ENCODE measurements at regions not wholly inside any gene's neighbourhood (a gene's known extent, or its start where the extent isn't known, plus 50 kb on each side); places are given as distances from the start of the nearest gene placed in this dataset.

DNA sequence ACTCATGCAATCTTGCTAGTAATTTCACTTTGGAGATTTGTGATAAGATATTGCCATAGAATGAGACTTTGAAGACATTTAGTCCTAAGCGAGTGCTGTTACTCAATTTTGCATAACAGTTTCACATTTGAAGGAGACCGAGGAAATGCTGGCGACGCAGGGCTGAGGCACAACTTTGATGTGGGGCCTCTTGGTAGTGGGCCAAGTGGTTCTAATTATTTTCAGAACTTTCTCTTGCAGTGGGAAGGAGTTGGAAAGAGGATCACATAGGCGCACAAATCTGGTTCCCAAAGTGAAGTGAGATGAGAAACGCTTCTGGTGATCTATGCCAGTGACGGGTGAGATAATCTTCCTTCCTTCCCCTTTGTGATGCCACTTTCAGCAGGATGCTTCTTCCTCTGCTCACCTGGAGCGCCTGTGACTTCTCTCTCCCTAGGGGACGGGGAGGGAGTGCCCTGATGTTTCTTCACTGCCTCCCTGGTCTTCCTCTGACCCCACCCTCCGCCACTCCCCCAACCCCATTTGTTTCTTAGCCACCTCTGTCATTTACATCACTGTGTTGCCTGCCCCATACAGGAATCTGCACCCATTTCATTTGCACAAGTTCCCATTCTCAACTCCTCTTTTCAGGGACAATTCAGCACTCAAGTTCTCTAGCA, 138.9 kb upstream of the MID1 start:
- no peaks in the 10 kb centered on the region for H3K9me3 ChIP-seq (ENCODE audit: low read depth)
- no peaks in the 10 kb centered on the region for H3K36me3 ChIP-seq
- no peak overlapping the region for H2AFZ ChIP-seq (replicated peaks)
- DNase-seq (ENCODE audit: low spot score) = no peak
- no peaks in the 10 kb centered on the region for H3K79me2 ChIP-seq (ENCODE audit: low read depth)
- TF ChIP-seq EZH2phosphoT487 (IDR thresholded peaks at IDR 0.05) (no peak), EZH2 (IDR thresholded peaks at IDR 0.05) (no peak), CTCF (IDR thresholded peaks at IDR 0.05) (no peak)
- no peaks in the 10 kb centered on the region for H3F3A ChIP-seq (ENCODE audit: low read depth)
- Mint-ChIP-seq H3K4me1 (peaks cover 38% of the 10 kb centered on the region), H3K36me3 (peaks cover 2% of the 10 kb centered on the region), H3K27ac (no peak overlapping the region), H3K27me3 (ENCODE audit: insufficient read depth, low read depth) (peaks cover 6% of the 10 kb centered on the region), H3K4me3 (no peak overlapping the region), H3K9me3 (peaks cover 7% of the 10 kb centered on the region)
- H3K4me1 ChIP-seq = peaks cover 17% of the 10 kb centered on the region
- H4K20me1 ChIP-seq (ENCODE audit: low read depth) = no peaks in the 10 kb centered on the region
- H3K9ac ChIP-seq = no peak overlapping the region
- no peak overlapping the region for H3K4me3 ChIP-seq
- no peak overlapping the region for H3K27ac ChIP-seq
- H3K27me3 ChIP-seq = no peaks in the 10 kb centered on the region
- H3K4me2 ChIP-seq = no peak overlapping the region

DNA sequence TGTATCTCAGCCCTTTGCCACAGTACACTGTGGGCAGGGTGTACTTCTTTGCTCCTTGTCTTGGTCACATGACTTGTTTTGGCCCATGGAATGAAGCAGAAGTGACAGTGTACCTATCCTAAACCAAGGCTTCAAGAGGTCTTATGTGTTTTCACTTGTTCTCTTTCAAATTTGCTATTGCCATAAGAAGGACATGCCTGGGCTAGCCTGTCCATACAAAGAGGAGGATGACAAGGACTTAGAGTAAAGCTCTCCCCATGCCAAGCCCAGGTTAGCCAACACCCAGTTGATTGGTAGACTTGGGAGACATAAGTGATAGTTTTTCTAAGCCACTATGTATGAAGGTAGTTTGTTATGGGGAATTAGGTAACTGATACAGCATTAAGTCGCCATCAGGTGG, 141.1 kb upstream of the MID1 start:
- Mint-ChIP-seq H3K27me3 (ENCODE audit: insufficient read depth, low read depth) (peaks cover 4% of the 10 kb centered on the region), H3K9me3 (peaks cover 12% of the 10 kb centered on the region), H3K4me3 (no peak overlapping the region), H3K36me3 (peaks cover 4% of the 10 kb centered on the region), H3K27ac (no peak overlapping the region), H3K4me1 (peaks cover 18% of the 10 kb centered on the region)
- Histone ChIP-seq H4K20me1 (ENCODE audit: low read depth) (no peaks in the 10 kb centered on the region), H3K4me1 (no peaks in the 10 kb centered on the region), H3F3A (ENCODE audit: low read depth) (no peaks in the 10 kb centered on the region), H3K27ac (no peak overlapping the region), H3K4me2 (no peak overlapping the region), H3K4me3 (no peak overlapping the region), H3K9ac (no peak overlapping the region), H3K79me2 (ENCODE audit: low read depth) (no peaks in the 10 kb centered on the region), H2AFZ (replicated peaks) (no peak overlapping the region), H3K27me3 (no peaks in the 10 kb centered on the region), H3K36me3 (no peaks in the 10 kb centered on the region), H3K9me3 (ENCODE audit: low read depth) (no peaks in the 10 kb centered on the region)
- TF ChIP-seq EZH2 (IDR thresholded peaks at IDR 0.05) = no peak
- TF ChIP-seq EZH2phosphoT487 (IDR thresholded peaks at IDR 0.05) = no peak
- TF ChIP-seq CTCF (IDR thresholded peaks at IDR 0.05) = no peak
- no peak for DNase-seq (ENCODE audit: low spot score)

DNA sequence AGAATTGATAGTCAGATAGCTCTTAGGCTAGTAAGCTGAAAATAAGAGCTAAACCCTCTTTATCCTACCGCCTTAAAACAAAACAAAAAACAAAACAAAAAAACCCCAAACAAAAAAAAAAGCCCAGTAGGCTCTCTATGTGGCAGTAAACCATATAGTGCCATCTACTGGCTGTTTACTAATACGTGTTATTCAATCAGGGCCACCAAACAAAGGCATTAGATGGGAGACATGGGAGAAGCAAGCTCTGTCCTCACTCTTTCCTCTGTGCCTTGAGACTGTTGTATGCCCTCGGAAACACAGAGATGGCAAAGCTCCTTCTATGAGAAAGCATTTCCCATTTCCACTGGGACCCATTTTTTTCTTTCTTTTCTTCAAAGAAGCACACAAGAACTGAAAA, 148.8 kb upstream of the MID1 start:
- H3K4me1 Mint-ChIP-seq = peaks cover 22% of the 10 kb centered on the region
- H3K9me3 Mint-ChIP-seq = peaks cover 10% of the 10 kb centered on the region
- Histone ChIP-seq H3K27ac (peak overlapping the region; percentile 73), H2AFZ (replicated peaks) (no peak overlapping the region), H4K20me1 (ENCODE audit: low read depth) (no peaks in the 10 kb centered on the region), H3K4me3 (peak overlapping the region; percentile 36), H3K4me1 (peaks cover 9% of the 10 kb centered on the region), H3K9me3 (ENCODE audit: low read depth) (no peaks in the 10 kb centered on the region), H3K27me3 (no peaks in the 10 kb centered on the region), H3K36me3 (no peaks in the 10 kb centered on the region), H3K9ac (no peak overlapping the region), H3K4me2 (peak overlapping the region; percentile 68), H3F3A (ENCODE audit: low read depth) (peaks cover 9% of the 10 kb centered on the region), H3K79me2 (ENCODE audit: low read depth) (no peaks in the 10 kb centered on the region)
- DNase-seq (ENCODE audit: low spot score) = peak; percentile 75
- peaks cover 3% of the 10 kb centered on the region for H3K27me3 Mint-ChIP-seq (ENCODE audit: insufficient read depth, low read depth)
- peak overlapping the region; percentile 100 for H3K27ac Mint-ChIP-seq
- H3K36me3 Mint-ChIP-seq = peaks cover 3% of the 10 kb centered on the region
- TF ChIP-seq CTCF (IDR thresholded peaks at IDR 0.05) = peak; percentile 60
- TF ChIP-seq EZH2 (IDR thresholded peaks at IDR 0.05) = no peak
- no peak for TF ChIP-seq EZH2phosphoT487 (IDR thresholded peaks at IDR 0.05)
- peak overlapping the region; percentile 80 for H3K4me3 Mint-ChIP-seq

Data from neural progenitor cell (in vitro differentiated cells).